HepG2 (cell line): ENCODE measurements at regions not wholly inside any gene's neighbourhood (a gene's known extent, or its start where the extent isn't known, plus 50 kb on each side); places are given as distances from the start of the nearest gene placed in this dataset.
A peak's percentile ranks its signal among the peaks of the same experiment; 100 is the strongest.

Experiments used
- ATAC-seq: fragments of 200-7000 bp; cut with Tn5 transposase; 3 replicates; pipeline ENCODE4 v1.9.1; 2020; ENCODE audit warnings: mild to moderate bottlenecking, moderate library complexity
- BruUV-seq: library from RNA; stranded (reverse); fragments of 400-500 nt; replicated peaks from 2 replicates; lab custom pipeline; 2021; lab: Mats Ljungman, UMichigan
- CTCF ChIA-PET: fragments of 300-600 bp; formaldehyde crosslinking; extraction: SDS; loops from one replicate; lab custom pipeline; 2021; ENCODE audit warnings: low total read pairs, inconsistent platforms, low intra/inter-chr PET ratio; lab: Yijun Ruan, JAX
- POLR2A ChIA-PET: fragments of 350-600 bp; sonication (Branson Sonifier 250); formaldehyde crosslinking; loops from one replicate; lab custom pipeline; 2020; ENCODE audit warnings: antibody characterized with exemption, inconsistent platforms; lab: Yijun Ruan, JAX
- DNase-seq: peaks from one replicate; pipeline ENCODE4 v3.0.0-alpha.2; 2015; ENCODE audit warnings: low spot score
- FAIRE-seq: peaks from 3 replicates; lab custom pipeline; 2011; peaks lifted over from hg19 to GRCh38; lab: Jason Lieb, UNC
- H2AFZ ChIP-seq: one replicate; pipeline ENCODE4 v1.6.1; 2011; ENCODE audit warnings: low read length, inconsistent platforms
- H3K27ac ChIP-seq: fragments of 300-600 bp; 3 replicates; pipeline ENCODE4 v1.8.0; 2011; ENCODE audit warnings: mixed run types, mild to moderate bottlenecking, mixed read lengths, low read length, inconsistent platforms; ENCODE audit not compliant: insufficient read depth; ENCODE audit errors: extremely low read length
- H3K27me3 ChIP-seq, 2 experiments: fragments of 200-600 bp in 1 of 2; 2 replicates in 1 of 2; 3 replicates in 1 of 2; pipeline versions ENCODE4 v1.6.0 to v1.8.0; 2011; ENCODE audit warnings: low read length in 2 of 2, mild to moderate bottlenecking in 2 of 2, moderate library complexity in 2 of 2, inconsistent platforms in 1 of 2; ENCODE audit not compliant: insufficient read depth in 2 of 2, control insufficient read depth in 1 of 2
- H3K36me3 ChIP-seq, 2 experiments: fragments of 200-600 bp in 1 of 2; replicated peaks in 1 of 2; 2 replicates in 1 of 2; 3 replicates in 1 of 2; pipeline versions ENCODE4 v1.5.1 to v1.8.0; 2011; ENCODE audit warnings: low read length in 2 of 2, inconsistent platforms in 1 of 2; ENCODE audit not compliant: insufficient read depth in 2 of 2, control insufficient read depth in 1 of 2
- H3K4me1 ChIP-seq: 2 replicates; pipeline ENCODE4 v1.5.1; 2012; ENCODE audit warnings: low read length, inconsistent platforms; ENCODE audit not compliant: insufficient read depth
- H3K4me2 ChIP-seq: 2 replicates; pipeline ENCODE4 v1.6.0; 2011; ENCODE audit warnings: low read depth, low read length, inconsistent platforms
- H3K4me3 ChIP-seq, 3 experiments: fragments of 200-600 bp in 1 of 3; sonication (generic), shearing (Covaris generic) in 1 of 3; replicated peaks in 1 of 3; 2 replicates each; pipeline ENCODE4 v1.5.1; 2011 to 2016; ENCODE audit warnings: low read length in 3 of 3, inconsistent platforms in 2 of 3, low read depth in 2 of 3, mild to moderate bottlenecking in 2 of 3, control low read depth in 1 of 3, mixed read lengths in 1 of 3; ENCODE audit not compliant: insufficient read depth in 1 of 3
- H3K79me2 ChIP-seq: one replicate; pipeline ENCODE4 v1.6.1; 2011; ENCODE audit warnings: low read length, inconsistent platforms; ENCODE audit not compliant: insufficient read depth
- H3K9ac ChIP-seq: 2 replicates; pipeline ENCODE4 v1.6.0; 2011; ENCODE audit warnings: mild to moderate bottlenecking, low read depth, low read length, inconsistent platforms; ENCODE audit not compliant: insufficient read depth
- H3K9me3 ChIP-seq: 2 replicates; pipeline ENCODE4 v1.5.1; 2012; ENCODE audit warnings: mild to moderate bottlenecking, low read length
- H4K20me1 ChIP-seq: 2 replicates; pipeline ENCODE4 v1.6.0; 2011; ENCODE audit warnings: inconsistent platforms, mild to moderate bottlenecking, low read length, moderate library complexity; ENCODE audit not compliant: insufficient read depth
- CHD4 ChIP-seq: fragments of 200-600 bp; sonication (generic); IDR thresholded peaks from 2 replicates; pipeline ENCODE4 v1.7.0; 2017; ENCODE audit warnings: mild to moderate bottlenecking, low read length, borderline replicate concordance
- DNMT1 ChIP-seq: sonication (generic); formaldehyde crosslinking; IDR thresholded peaks from 2 replicates; pipeline ENCODE4 v1.5.1; 2020; ENCODE audit warnings: mild to moderate bottlenecking, missing genetic modification reagents
- FOXM1 ChIP-seq: sonication (generic); formaldehyde crosslinking; IDR thresholded peaks from 2 replicates; pipeline ENCODE4 v1.5.0; 2020; ENCODE audit warnings: missing genetic modification reagents
- GTF2F1 ChIP-seq: fragments of 150-350 bp; IDR thresholded peaks from 2 replicates; pipeline ENCODE4 v1.6.1; 2014; ENCODE audit warnings: low read length
- RXRA ChIP-seq: sonication (generic); formaldehyde crosslinking; IDR thresholded peaks from 2 replicates; pipeline ENCODE4 v1.5.1; 2020; ENCODE audit warnings: missing genetic modification reagents
- STAG1 ChIP-seq: sonication (generic); formaldehyde crosslinking; IDR thresholded peaks from 2 replicates; pipeline ENCODE4 v1.4.0; 2020; ENCODE audit warnings: missing genetic modification reagents
- TBP ChIP-seq: sonication (generic); formaldehyde crosslinking; IDR thresholded peaks from 2 replicates; pipeline ENCODE4 v1.5.0; 2020; ENCODE audit warnings: missing genetic modification reagents
- YY1 ChIP-seq: IDR thresholded peaks from 2 replicates; pipeline ENCODE4 v1.6.1; 2011; ENCODE audit warnings: low read length, low read depth, moderate library complexity, mild to moderate bottlenecking; ENCODE audit not compliant: insufficient read depth, insufficient replicate concordance
- ZBTB3 ChIP-seq: sonication (generic); formaldehyde crosslinking; IDR thresholded peaks from 2 replicates; pipeline ENCODE4 v1.4.0; 2020; ENCODE audit warnings: low read depth, mild to moderate bottlenecking, moderate library complexity, missing genetic modification reagents, borderline replicate concordance
- ZNF589 ChIP-seq: sonication (generic); formaldehyde crosslinking; conservative IDR thresholded peaks from 2 replicates; pipeline ENCODE4 v1.8.0; 2022; ENCODE audit warnings: mild to moderate bottlenecking, moderate library complexity, missing genetic modification reagents
- ZNF747 ChIP-seq: sonication (generic); formaldehyde crosslinking; IDR thresholded peaks from 2 replicates; pipeline ENCODE4 v1.8.1; 2023; ENCODE audit warnings: missing genetic modification reagents, mild to moderate bottlenecking, borderline replicate concordance
- ZNF790 ChIP-seq: sonication (generic); formaldehyde crosslinking; IDR thresholded peaks from 2 replicates; pipeline ENCODE4 v1.8.0; 2022; ENCODE audit warnings: missing genetic modification reagents, mild to moderate bottlenecking, borderline replicate concordance
- WGBS: methylation state at CpG from one replicate; pipeline ENCODE4 v1.1.6; 2017; ENCODE audit warnings: low lambda C conversion rate; 5-methylcytosine and 5-hydroxymethylcytosine counted together
- in situ Hi-C: cut with HindIII; loops from 2 replicates; pipeline ENCODE4 v1.10.0; 2017; ENCODE audit warnings: low pct_unique_long_range_greater_than_20kb; ENCODE audit not compliant: extremely low pct_ligation_motif_present
- intact Hi-C: fragments of 100-400 bp; cut with micrococcal nuclease; formaldehyde crosslinking; loops from one replicate; pipeline ENCODE4 v1.10.0; 2022; ENCODE audit not compliant: unreplicated experiment
- TF ChIP-seq, protein P1 (sequence below): sonication (generic); formaldehyde crosslinking; IDR thresholded peaks from 2 replicates; pipeline ENCODE4 v1.8.1; 2023; ENCODE audit warnings: missing genetic modification reagents, inconsistent platforms, borderline replicate concordance
- TF ChIP-seq, protein P2 (sequence below): sonication (generic); formaldehyde crosslinking; conservative IDR thresholded peaks from 2 replicates; pipeline ENCODE4 v1.4.0; 2020; ENCODE audit warnings: mild to moderate bottlenecking, missing genetic modification reagents, moderate library complexity
- TF ChIP-seq, protein P3 (sequence below): sonication (generic); formaldehyde crosslinking; IDR thresholded peaks from 2 replicates; pipeline ENCODE4 v1.4.0; 2020; ENCODE audit warnings: mild to moderate bottlenecking, missing genetic modification reagents
- TF ChIP-seq, protein P4 (sequence below): sonication (generic); formaldehyde crosslinking; IDR thresholded peaks from 2 replicates; pipeline ENCODE4 v1.5.0; 2020; ENCODE audit warnings: mild to moderate bottlenecking, missing genetic modification reagents, moderate library complexity

DNA sequence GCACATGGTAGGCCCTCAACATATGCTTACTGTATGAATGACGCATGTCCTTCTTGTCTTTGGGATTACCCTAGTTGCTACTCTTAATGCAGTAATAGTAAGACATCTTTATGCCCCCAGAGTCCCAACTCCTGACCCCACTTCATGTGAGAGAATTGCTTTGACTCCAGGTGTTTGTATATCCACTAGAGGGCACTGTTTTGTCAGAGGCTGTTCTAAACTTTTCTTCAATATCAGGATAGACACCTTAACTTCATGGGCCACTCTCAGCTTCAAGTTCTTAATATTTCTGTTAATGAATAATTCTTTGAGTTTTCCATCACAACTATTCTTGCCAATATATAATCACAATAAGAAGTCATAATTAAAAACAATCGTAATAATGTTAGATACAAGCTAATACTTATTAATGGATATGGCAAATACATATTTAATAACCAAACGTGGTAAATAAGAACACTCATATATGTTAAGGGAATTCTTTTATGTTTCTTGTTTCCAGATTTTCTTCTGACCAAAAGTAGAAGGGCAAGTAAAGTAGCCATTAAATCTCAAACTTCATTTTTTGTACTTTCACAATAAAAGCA is 337.2 kb upstream of the DNAJC19 start:
- ATAC-seq (peak; percentile 53; the same call in 2 of the 3 replicates), FAIRE-seq (no peak), DNase-seq (peak; percentile 18)
- Histone ChIP-seq H3K9ac (no peak overlapping the region), H3K79me2 (no peaks in the 10 kb centered on the region), H3K4me1 (no peaks in the 10 kb centered on the region), H3K27me3 (no peaks in the 10 kb centered on the region), H3K27ac (no peak overlapping the region), H3K4me2 (no peak overlapping the region), H3K4me3 (no peak overlapping the region), H3K9me3 (no peaks in the 10 kb centered on the region), H4K20me1 (no peaks in the 10 kb centered on the region), H3K36me3 (no peaks in the 10 kb centered on the region), H2AFZ (no peak overlapping the region)
- in situ Hi-C loops: no loop called here
- ChIA-PET POLR2A (no interaction called here), CTCF (interaction anchor here (1.1 kb wide), 1 partner anchor 1357 kb away, joined by 6 read pairs; no protein-coding TSS in a partner anchor)
- WGBS: 1% methylated on average over 3 of the region's 3 CpGs
- BruUV-seq: no TSS peak
- intact Hi-C loops: loop anchor here (1.0 kb wide), 2 partner anchors 374 to 1357 kb away; no protein-coding TSS in a partner anchor
- TF ChIP-seq ZBTB3 (CRISPR knock-in tag) (no peak), STAG1 (CRISPR knock-in tag) (peak; percentile 46; the same call in 1 of the 2 replicates), ZNF790 (no peak), FOXM1 (CRISPR knock-in tag) (no peak), GTF2F1 (no peak), RXRA (no peak), ZNF747 (CRISPR knock-in tag) (no peak), TBP (no peak), CHD4 (no peak), DNMT1 (CRISPR knock-in tag) (no peak), YY1 (no peak), ZNF589 (CRISPR knock-in tag) (no peak)
- TF ChIP-seq, protein P1, sequence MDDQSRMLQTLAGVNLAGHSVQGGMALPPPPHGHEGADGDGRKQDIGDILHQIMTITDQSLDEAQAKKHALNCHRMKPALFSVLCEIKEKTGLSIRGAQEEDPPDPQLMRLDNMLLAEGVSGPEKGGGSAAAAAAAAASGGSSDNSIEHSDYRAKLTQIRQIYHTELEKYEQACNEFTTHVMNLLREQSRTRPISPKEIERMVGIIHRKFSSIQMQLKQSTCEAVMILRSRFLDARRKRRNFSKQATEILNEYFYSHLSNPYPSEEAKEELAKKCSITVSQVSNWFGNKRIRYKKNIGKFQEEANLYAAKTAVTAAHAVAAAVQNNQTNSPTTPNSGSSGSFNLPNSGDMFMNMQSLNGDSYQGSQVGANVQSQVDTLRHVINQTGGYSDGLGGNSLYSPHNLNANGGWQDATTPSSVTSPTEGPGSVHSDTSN (CRISPR knock-in tag): no peak
- TF ChIP-seq, protein P2, sequence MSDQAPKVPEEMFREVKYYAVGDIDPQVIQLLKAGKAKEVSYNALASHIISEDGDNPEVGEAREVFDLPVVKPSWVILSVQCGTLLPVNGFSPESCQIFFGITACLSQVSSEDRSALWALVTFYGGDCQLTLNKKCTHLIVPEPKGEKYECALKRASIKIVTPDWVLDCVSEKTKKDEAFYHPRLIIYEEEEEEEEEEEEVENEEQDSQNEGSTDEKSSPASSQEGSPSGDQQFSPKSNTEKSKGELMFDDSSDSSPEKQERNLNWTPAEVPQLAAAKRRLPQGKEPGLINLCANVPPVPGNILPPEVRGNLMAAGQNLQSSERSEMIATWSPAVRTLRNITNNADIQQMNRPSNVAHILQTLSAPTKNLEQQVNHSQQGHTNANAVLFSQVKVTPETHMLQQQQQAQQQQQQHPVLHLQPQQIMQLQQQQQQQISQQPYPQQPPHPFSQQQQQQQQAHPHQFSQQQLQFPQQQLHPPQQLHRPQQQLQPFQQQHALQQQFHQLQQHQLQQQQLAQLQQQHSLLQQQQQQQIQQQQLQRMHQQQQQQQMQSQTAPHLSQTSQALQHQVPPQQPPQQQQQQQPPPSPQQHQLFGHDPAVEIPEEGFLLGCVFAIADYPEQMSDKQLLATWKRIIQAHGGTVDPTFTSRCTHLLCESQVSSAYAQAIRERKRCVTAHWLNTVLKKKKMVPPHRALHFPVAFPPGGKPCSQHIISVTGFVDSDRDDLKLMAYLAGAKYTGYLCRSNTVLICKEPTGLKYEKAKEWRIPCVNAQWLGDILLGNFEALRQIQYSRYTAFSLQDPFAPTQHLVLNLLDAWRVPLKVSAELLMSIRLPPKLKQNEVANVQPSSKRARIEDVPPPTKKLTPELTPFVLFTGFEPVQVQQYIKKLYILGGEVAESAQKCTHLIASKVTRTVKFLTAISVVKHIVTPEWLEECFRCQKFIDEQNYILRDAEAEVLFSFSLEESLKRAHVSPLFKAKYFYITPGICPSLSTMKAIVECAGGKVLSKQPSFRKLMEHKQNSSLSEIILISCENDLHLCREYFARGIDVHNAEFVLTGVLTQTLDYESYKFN (CRISPR knock-in tag): no peak
- TF ChIP-seq, protein P3, sequence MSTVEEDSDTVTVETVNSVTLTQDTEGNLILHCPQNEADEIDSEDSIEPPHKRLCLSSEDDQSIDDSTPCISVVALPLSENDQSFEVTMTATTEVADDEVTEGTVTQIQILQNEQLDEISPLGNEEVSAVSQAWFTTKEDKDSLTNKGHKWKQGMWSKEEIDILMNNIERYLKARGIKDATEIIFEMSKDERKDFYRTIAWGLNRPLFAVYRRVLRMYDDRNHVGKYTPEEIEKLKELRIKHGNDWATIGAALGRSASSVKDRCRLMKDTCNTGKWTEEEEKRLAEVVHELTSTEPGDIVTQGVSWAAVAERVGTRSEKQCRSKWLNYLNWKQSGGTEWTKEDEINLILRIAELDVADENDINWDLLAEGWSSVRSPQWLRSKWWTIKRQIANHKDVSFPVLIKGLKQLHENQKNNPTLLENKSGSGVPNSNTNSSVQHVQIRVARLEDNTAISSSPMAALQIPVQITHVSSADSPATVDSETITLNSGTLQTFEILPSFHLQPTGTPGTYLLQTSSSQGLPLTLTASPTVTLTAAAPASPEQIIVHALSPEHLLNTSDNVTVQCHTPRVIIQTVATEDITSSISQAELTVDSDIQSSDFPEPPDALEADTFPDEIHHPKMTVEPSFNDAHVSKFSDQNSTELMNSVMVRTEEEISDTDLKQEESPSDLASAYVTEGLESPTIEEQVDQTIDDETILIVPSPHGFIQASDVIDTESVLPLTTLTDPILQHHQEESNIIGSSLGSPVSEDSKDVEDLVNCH (CRISPR knock-in tag): no peak
- TF ChIP-seq, protein P4, sequence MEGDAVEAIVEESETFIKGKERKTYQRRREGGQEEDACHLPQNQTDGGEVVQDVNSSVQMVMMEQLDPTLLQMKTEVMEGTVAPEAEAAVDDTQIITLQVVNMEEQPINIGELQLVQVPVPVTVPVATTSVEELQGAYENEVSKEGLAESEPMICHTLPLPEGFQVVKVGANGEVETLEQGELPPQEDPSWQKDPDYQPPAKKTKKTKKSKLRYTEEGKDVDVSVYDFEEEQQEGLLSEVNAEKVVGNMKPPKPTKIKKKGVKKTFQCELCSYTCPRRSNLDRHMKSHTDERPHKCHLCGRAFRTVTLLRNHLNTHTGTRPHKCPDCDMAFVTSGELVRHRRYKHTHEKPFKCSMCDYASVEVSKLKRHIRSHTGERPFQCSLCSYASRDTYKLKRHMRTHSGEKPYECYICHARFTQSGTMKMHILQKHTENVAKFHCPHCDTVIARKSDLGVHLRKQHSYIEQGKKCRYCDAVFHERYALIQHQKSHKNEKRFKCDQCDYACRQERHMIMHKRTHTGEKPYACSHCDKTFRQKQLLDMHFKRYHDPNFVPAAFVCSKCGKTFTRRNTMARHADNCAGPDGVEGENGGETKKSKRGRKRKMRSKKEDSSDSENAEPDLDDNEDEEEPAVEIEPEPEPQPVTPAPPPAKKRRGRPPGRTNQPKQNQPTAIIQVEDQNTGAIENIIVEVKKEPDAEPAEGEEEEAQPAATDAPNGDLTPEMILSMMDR (CRISPR knock-in tag): peak; percentile 59
